Liver (tissue), 7 donors: ENCODE measurements at regions not wholly inside any gene's neighbourhood (a gene's known extent, or its start where the extent isn't known, plus 50 kb on each side); places are given as distances from the start of the nearest gene placed in this dataset.

Experiments
- DNase-seq: peaks from one replicate; pipeline ENCODE4 v3.0.0-alpha.2; 2017; ENCODE audit warnings: low spot score
- H3K27ac ChIP-seq, 2 donors: one replicate each; pipeline ENCODE4 v1.7.0; 2013; ENCODE audit warnings: inconsistent platforms in 2 of 2, low read length in 2 of 2, control low read depth in 1 of 2, low read depth in 1 of 2, mild to moderate bottlenecking in 1 of 2
- H3K27me3 ChIP-seq, 4 donors: one replicate each; pipeline versions ENCODE4 v1.6.1 to v1.7.0; 2013; ENCODE audit warnings: low read length in 3 of 4, inconsistent platforms in 1 of 4, mild to moderate bottlenecking in 1 of 4, moderate library complexity in 1 of 4; ENCODE audit not compliant: control insufficient read depth in 4 of 4, insufficient read depth in 4 of 4
- H3K36me3 ChIP-seq, 4 donors: one replicate each; pipeline versions ENCODE4 v1.6.1 to v1.7.0; 2013; ENCODE audit warnings: low read length in 3 of 4, mild to moderate bottlenecking in 3 of 4, low read depth in 1 of 4, moderate library complexity in 1 of 4; ENCODE audit not compliant: control insufficient read depth in 4 of 4, insufficient read depth in 3 of 4
- H3K4me1 ChIP-seq, 4 donors: one replicate each; pipeline versions ENCODE4 v1.6.1 to v1.7.0; 2013; ENCODE audit warnings: low read length in 3 of 4, mild to moderate bottlenecking in 3 of 4, moderate library complexity in 1 of 4; ENCODE audit not compliant: control insufficient read depth in 4 of 4, insufficient read depth in 4 of 4
- H3K4me3 ChIP-seq, 3 donors: one replicate each; pipeline versions ENCODE4 v1.6.1 to v1.7.0; 2013; ENCODE audit warnings: low read length in 3 of 3, control low read depth in 1 of 3, low read depth in 1 of 3, mild to moderate bottlenecking in 1 of 3
- H3K9ac ChIP-seq, 2 donors: one replicate each; pipeline ENCODE4 v1.7.0; 2013; ENCODE audit warnings: low read length in 2 of 2, mild to moderate bottlenecking in 2 of 2, moderate library complexity in 2 of 2, control low read depth in 1 of 2, low read depth in 1 of 2
- H3K9me3 ChIP-seq, 4 donors: one replicate each; pipeline versions ENCODE4 v1.6.1 to v1.7.0; 2013; ENCODE audit warnings: low read length in 3 of 4; ENCODE audit not compliant: control insufficient read depth in 4 of 4
- ATF3 ChIP-seq: IDR thresholded peaks from 2 replicates; pipeline ENCODE4 v1.6.1; 2016; ENCODE audit warnings: antibody characterized with exemption
- EGR1 ChIP-seq, 2 donors: IDR thresholded peaks; 2 replicates each; pipeline ENCODE4 v1.6.1; 2016 to 2018; ENCODE audit warnings: antibody characterized with exemption in 2 of 2, low read depth in 2 of 2
- FOXA1 ChIP-seq: IDR thresholded peaks from 2 replicates; pipeline ENCODE4 v1.6.1; 2016; ENCODE audit warnings: antibody characterized with exemption
- FOXA2 ChIP-seq: IDR thresholded peaks from 2 replicates; pipeline ENCODE4 v1.6.1; 2016; ENCODE audit warnings: antibody characterized with exemption
- GABPA ChIP-seq, 2 donors: IDR thresholded peaks in 1 of 2; conservative IDR thresholded peaks in 1 of 2; 2 replicates each; pipeline ENCODE4 v1.6.1; 2016; ENCODE audit warnings: antibody characterized with exemption in 2 of 2, mild to moderate bottlenecking in 1 of 2, moderate library complexity in 1 of 2
- HNF4G ChIP-seq: IDR thresholded peaks from 2 replicates; pipeline ENCODE4 v1.6.1; 2016; ENCODE audit warnings: antibody characterized with exemption
- JUND ChIP-seq, 2 donors: IDR thresholded peaks; 2 replicates each; pipeline ENCODE4 v1.6.1; 2016; ENCODE audit warnings: antibody characterized with exemption in 2 of 2
- NR2F2 ChIP-seq: IDR thresholded peaks from 2 replicates; pipeline ENCODE4 v1.6.1; 2016; ENCODE audit warnings: antibody characterized with exemption
- RAD21 ChIP-seq, 2 donors: IDR thresholded peaks; 2 replicates each; pipeline ENCODE4 v1.6.1; 2016; ENCODE audit warnings: antibody characterized with exemption in 2 of 2, mild to moderate bottlenecking in 2 of 2
- RXRA ChIP-seq, 2 donors: IDR thresholded peaks; 2 replicates each; pipeline ENCODE4 v1.6.1; 2017 to 2018; ENCODE audit warnings: antibody characterized with exemption in 2 of 2, mild to moderate bottlenecking in 1 of 2
- SP1 ChIP-seq: IDR thresholded peaks from 2 replicates; pipeline ENCODE4 v1.6.1; 2018; ENCODE audit warnings: antibody characterized with exemption, mild to moderate bottlenecking
- TAF1 ChIP-seq: conservative IDR thresholded peaks from 2 replicates; pipeline ENCODE4 v1.6.1; 2016; ENCODE audit warnings: antibody characterized with exemption, mild to moderate bottlenecking
- YY1 ChIP-seq: IDR thresholded peaks from 2 replicates; pipeline ENCODE4 v1.6.1; 2016; ENCODE audit warnings: antibody characterized with exemption, mild to moderate bottlenecking
- WGBS: extraction: QIAGEN DNeasy Blood & Tissue Kit; methylation state at CpG from one replicate; pipeline ENCODE4 v1.1.7; 2013; 5-methylcytosine and 5-hydroxymethylcytosine counted together
- TF ChIP-seq, protein P1 (sequence below): IDR thresholded peaks from 2 replicates; pipeline ENCODE4 v1.6.1; 2016; ENCODE audit warnings: antibody characterized with exemption
- TF ChIP-seq, protein P2 (sequence below): IDR thresholded peaks from 2 replicates; pipeline ENCODE4 v1.6.1; 2016; ENCODE audit warnings: antibody characterized with exemption
- TF ChIP-seq, protein P3 (sequence below): IDR thresholded peaks from 2 replicates; pipeline ENCODE4 v1.6.1; 2016; ENCODE audit warnings: antibody characterized with exemption, mild to moderate bottlenecking
- donor health status: healthy.
- donor health status: healthy.
- donor health status: healthy.
- donor health status: healthy.

DNA sequence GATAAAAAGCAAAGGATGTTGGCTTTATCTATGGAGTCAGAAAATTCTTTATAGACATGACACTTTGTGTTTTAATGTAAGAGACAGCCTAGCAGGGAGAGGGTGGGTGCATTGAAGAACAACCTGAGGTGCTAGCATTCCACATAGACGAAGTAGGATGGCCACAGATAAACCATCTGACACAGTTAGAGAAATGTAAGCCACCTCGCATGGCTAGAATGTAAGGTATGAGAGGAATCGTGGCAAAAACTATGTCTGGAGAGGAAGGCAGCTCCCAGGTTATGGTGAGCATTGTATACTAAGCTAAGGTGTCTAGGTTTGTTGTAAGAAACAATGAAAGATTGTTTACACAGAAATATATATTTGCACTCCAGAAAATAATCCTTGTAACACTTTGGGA is 194.0 kb upstream of the SLITRK3 start:
- Histone ChIP-seq H3K4me1 (no peaks in the 10 kb centered on the region), H3K36me3 (no peaks in the 10 kb centered on the region), H3K27ac (no peak overlapping the region), H3K9ac (no peak overlapping the region), H3K27me3 (no peaks in the 10 kb centered on the region), H3K4me3 (no peak overlapping the region), H3K9me3 (no peaks in the 10 kb centered on the region)
- 82% methylated on average over 3 of the region's 3 CpGs for WGBS
- TF ChIP-seq FOXA1: no peak
- TF ChIP-seq HNF4G: no peak
- DNase-seq: no peak

GRCh38 chr3:165389653-165390052 is 193.5 kb upstream of the SLITRK3 start:
- Histone ChIP-seq H3K4me3 (no peak overlapping the region), H3K9me3 (no peaks in the 10 kb centered on the region), H3K36me3 (no peaks in the 10 kb centered on the region), H3K27me3 (no peaks in the 10 kb centered on the region), H3K4me1 (no peaks in the 10 kb centered on the region), H3K9ac (no peak overlapping the region), H3K27ac (no peak overlapping the region)
- WGBS: 83% methylated on average over 5 of the region's 5 CpGs
- DNase-seq: no peak
- TF ChIP-seq TAF1: no peak
- TF ChIP-seq, protein P1, sequence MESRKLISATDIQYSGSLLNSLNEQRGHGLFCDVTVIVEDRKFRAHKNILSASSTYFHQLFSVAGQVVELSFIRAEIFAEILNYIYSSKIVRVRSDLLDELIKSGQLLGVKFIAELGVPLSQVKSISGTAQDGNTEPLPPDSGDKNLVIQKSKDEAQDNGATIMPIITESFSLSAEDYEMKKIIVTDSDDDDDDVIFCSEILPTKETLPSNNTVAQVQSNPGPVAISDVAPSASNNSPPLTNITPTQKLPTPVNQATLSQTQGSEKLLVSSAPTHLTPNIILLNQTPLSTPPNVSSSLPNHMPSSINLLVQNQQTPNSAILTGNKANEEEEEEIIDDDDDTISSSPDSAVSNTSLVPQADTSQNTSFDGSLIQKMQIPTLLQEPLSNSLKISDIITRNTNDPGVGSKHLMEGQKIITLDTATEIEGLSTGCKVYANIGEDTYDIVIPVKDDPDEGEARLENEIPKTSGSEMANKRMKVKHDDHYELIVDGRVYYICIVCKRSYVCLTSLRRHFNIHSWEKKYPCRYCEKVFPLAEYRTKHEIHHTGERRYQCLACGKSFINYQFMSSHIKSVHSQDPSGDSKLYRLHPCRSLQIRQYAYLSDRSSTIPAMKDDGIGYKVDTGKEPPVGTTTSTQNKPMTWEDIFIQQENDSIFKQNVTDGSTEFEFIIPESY: no peak
- TF ChIP-seq JUND (IDR thresholded peaks at IDR 0.05): no peak
- TF ChIP-seq EGR1 (IDR thresholded peaks at IDR 0.05; ENCODE audit: low read depth in 2 of 2): no peak
- TF ChIP-seq RXRA (IDR thresholded peaks at IDR 0.05): no peak
- TF ChIP-seq RAD21 (IDR thresholded peaks at IDR 0.05): no peak
- no peak for TF ChIP-seq YY1
- TF ChIP-seq, protein P2, sequence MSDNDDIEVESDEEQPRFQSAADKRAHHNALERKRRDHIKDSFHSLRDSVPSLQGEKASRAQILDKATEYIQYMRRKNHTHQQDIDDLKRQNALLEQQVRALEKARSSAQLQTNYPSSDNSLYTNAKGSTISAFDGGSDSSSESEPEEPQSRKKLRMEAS: no peak
- TF ChIP-seq NR2F2: no peak
- TF ChIP-seq SP1: no peak
- TF ChIP-seq ATF3: no peak
- TF ChIP-seq, protein P3, sequence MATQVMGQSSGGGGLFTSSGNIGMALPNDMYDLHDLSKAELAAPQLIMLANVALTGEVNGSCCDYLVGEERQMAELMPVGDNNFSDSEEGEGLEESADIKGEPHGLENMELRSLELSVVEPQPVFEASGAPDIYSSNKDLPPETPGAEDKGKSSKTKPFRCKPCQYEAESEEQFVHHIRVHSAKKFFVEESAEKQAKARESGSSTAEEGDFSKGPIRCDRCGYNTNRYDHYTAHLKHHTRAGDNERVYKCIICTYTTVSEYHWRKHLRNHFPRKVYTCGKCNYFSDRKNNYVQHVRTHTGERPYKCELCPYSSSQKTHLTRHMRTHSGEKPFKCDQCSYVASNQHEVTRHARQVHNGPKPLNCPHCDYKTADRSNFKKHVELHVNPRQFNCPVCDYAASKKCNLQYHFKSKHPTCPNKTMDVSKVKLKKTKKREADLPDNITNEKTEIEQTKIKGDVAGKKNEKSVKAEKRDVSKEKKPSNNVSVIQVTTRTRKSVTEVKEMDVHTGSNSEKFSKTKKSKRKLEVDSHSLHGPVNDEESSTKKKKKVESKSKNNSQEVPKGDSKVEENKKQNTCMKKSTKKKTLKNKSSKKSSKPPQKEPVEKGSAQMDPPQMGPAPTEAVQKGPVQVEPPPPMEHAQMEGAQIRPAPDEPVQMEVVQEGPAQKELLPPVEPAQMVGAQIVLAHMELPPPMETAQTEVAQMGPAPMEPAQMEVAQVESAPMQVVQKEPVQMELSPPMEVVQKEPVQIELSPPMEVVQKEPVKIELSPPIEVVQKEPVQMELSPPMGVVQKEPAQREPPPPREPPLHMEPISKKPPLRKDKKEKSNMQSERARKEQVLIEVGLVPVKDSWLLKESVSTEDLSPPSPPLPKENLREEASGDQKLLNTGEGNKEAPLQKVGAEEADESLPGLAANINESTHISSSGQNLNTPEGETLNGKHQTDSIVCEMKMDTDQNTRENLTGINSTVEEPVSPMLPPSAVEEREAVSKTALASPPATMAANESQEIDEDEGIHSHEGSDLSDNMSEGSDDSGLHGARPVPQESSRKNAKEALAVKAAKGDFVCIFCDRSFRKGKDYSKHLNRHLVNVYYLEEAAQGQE: no peak

- Histone ChIP-seq H3K27ac (no peak overlapping the region), H3K4me1 (no peaks in the 10 kb centered on the region), H3K4me3 (no peak overlapping the region), H3K9ac (no peak overlapping the region), H3K36me3 (no peaks in the 10 kb centered on the region), H3K27me3 (no peaks in the 10 kb centered on the region), H3K9me3 (no peaks in the 10 kb centered on the region)
- no peak for DNase-seq
- TF ChIP-seq GABPA (IDR thresholded peaks at IDR 0.05 in 1 of 2, conservative IDR thresholded peaks at IDR 0.05 in 1 of 2) (no peak), RXRA (IDR thresholded peaks at IDR 0.05) (no peak), JUND (IDR thresholded peaks at IDR 0.05) (no peak), ATF3 (no peak), TAF1 (no peak), HNF4G (no peak), FOXA2 (no peak)
- TF ChIP-seq, protein P3: no peak
- TF ChIP-seq, protein P1: no peak
- TF ChIP-seq, protein P2: no peak
Observed at GRCh38 chr3:165389064-165389463, 192.9 kb upstream of the SLITRK3 start.
